T-helper 2 cell (primary cell): ENCODE measurements at regions not wholly inside any gene's neighbourhood (a gene's known extent, or its start where the extent isn't known, plus 50 kb on each side); places are given as distances from the start of the nearest gene placed in this dataset.
A peak's percentile ranks its signal among the peaks of the same experiment; 100 is the strongest.

ENCODE experiments used
- DNase-seq, 5 experiments: peaks; one replicate each; pipeline versions ENCODE4 v3.0.0 to v3.0.0-alpha.2; 2012 to 2022

- DNase-seq = peak in 1 of 5 experiments; percentile 63
These were observed 234.1 kb downstream of the CPE start for GRCh38 chr4:165612936-165613335.

- no peak for DNase-seq
These were observed 234.8 kb downstream of the CPE start for GRCh38 chr4:165613581-165613980.

GRCh38 chr4:165620913-165621312 lies 242.1 kb downstream of the CPE start:
- no peak for DNase-seq

GRCh38 chr4:165621983-165622382 lies 243.2 kb downstream of the CPE start:
- DNase-seq = peak in 1 of 5 experiments; percentile 6

- DNase-seq = no peak
These were observed 246.5 kb downstream of the CPE start for GRCh38 chr4:165625281-165625680.

- no peak for DNase-seq
These were observed 246.7 kb upstream of the TLL1 start for GRCh38 chr4:165626316-165626715.

DNA sequence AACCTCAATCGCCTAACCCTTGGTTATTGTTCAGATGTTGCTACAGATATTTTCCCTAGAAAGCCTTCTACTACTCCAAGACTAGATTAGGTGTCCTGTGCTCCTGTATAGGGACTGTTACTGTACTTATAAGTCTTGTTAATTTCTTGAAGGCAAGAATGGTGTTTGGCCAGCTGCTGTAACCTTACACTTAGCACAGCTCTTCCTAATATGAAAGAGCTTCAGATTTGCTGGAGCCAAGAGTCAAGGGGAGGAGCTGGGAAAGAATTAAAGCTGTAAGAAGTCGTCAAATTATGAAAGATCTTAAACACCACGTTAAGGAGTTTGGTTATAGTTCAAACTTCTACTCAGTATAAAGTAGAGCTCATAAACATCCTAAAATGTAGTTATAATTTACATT lies 245.9 kb upstream of the TLL1 start:
- DNase-seq = no peak

DNA sequence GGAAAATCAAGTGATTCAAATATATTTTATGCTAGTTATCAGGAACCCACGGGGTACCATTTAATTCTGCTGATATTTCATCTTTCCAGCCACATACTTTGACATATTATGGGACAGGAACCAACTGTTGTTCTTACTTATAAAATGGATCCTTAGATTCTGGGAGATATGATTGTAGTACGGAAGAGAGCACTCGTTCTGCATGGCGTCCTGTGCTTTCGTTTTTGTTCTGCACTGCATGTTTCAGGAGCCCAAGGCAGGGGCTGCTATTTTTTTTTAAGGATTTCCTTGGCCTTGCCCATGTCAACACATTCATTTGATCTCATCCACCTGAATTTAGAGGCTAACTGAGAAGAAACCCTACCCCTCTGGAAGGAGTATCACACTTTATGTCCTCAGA lies 245.5 kb upstream of the TLL1 start:
- DNase-seq = no peak

DNA sequence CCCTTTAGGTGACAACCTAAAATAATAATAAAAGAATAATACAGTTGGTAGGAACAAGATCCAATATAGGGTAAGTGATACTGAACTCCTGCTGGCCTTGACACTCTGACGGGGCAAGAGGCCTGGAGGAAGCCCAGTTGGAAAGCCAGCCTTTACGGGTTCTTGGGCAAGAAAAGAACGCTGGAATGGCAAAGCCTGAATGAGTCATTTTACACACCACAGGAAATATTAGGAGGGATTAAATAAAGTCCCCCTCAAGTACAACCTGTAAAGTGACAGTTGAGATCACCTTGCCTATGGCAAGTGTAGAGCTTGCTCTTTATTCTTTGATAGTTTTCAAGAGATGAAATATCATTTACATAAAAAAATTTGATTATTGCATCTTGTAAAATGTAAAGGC lies 244.5 kb upstream of the TLL1 start:
- DNase-seq = no peak

DNA sequence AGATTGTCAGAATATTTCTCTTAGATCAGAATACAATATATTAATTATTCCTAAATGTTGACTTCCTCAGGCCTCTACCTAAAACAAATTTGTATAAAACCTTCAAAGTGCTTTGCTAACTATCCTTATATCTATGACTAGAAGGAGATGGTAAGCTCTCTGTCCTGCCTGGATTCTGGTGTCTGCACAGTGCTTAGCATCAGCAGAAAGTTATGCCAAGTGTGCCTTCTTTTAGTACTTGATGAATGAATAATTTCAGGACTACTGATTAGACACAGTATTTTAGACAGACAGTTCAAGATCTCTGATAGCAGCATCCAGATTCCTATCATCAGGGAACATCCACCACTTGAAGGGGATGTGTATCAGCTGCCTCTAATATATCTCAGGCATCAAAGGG lies 242.4 kb upstream of the TLL1 start:
- DNase-seq = no peak

DNA sequence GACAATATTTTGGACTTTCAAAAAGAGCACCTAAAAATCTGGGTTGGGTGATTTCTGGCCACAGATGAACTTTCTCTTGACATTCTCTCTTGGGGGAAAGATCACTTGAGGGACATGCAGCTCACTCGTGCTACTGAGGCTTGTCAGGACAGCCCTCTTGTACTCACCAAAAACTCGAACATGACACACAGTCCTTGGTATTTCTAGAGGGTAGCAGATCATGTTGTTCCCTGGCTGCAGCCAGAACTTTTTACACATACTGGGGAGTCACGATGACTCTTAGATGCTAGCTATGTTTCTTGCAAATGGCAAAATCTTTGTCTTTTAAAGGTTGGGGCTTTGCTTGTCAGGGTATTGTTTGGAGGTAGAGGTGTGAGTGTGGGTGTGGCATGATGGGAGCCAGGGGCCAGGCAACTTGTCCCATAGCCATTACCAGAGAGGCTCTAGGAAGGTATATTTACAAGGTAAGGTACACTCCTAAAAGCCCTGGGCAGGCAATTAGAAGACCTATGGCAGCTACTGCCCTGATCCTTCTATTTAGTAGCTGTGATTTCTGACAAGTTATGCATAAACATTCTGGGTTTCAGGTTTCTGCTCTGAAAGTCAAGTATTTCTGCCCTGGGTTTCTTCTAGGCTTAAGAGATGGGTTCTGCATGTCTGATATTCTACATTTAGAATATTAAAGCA lies 241.7 kb upstream of the TLL1 start:
- DNase-seq = no peak

DNA sequence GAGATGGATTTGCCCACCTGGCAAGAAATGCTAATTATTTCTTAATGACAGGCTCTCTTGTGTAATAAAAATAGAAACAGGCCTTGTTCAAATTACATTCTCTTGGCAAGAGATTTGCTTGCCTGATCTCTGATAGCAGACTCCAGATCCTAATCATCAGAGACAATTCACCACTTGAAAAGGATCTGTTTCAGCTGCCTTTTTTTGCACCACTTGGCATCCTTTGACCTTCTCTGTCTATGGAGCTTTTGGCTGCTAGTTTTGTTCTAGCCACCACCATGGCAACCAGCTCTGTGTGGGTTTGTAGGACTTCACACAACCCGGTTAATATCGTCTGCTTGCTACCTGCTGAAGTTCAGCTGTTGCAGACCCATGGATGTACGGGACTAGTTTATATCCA lies 241.1 kb upstream of the TLL1 start:
- DNase-seq = no peak

GRCh38 chr4:165634766-165635165 lies 238.3 kb upstream of the TLL1 start:
- no peak for DNase-seq

DNA sequence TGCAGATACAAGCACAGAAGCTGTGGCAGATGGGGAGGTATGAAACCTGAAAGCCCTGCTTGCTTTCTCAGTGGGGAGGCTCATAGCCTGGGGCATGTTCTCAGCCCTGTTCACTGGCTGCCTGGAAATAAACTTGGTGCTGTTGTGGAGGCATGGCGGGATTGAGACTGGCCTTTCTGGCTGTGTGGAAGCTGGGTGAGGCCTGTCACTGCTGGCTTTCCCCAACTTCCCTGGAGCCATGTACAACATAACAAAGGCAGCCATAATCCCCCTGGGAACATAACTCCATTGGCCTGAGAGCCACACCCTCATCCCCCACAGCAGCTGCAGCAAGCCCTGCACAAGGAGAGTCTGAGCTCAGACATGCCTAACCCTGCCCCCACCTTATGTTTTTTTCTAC lies 237.7 kb upstream of the TLL1 start:
- DNase-seq = no peak

GRCh38 chr4:165635951-165636350 lies 237.1 kb upstream of the TLL1 start:
- DNase-seq = no peak

- no peak for DNase-seq
These were observed 221.1 kb upstream of the TLL1 start for GRCh38 chr4:165651901-165652300.

- DNase-seq = no peak
These were observed 218.5 kb upstream of the TLL1 start for GRCh38 chr4:165654556-165654955.

DNA sequence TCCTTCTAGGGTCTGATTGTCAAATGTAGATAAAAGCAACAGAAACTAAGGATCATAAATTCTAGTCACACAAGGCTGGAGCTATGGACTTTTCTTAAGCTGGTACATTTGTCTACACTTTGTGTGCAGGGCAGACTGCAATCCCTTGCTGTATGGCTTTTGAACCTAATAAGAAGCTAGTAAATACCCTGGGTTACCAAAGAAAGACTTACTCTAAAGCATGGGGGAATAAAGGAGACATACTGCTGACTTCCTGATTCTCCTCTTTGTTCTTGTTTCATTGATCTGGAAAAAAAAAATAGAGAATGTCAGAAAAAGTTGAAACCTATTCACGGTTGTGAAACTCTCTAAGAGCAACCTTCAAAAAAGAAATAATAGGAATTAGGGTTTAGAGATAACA lies 216.6 kb upstream of the TLL1 start:
- no peak for DNase-seq

DNA sequence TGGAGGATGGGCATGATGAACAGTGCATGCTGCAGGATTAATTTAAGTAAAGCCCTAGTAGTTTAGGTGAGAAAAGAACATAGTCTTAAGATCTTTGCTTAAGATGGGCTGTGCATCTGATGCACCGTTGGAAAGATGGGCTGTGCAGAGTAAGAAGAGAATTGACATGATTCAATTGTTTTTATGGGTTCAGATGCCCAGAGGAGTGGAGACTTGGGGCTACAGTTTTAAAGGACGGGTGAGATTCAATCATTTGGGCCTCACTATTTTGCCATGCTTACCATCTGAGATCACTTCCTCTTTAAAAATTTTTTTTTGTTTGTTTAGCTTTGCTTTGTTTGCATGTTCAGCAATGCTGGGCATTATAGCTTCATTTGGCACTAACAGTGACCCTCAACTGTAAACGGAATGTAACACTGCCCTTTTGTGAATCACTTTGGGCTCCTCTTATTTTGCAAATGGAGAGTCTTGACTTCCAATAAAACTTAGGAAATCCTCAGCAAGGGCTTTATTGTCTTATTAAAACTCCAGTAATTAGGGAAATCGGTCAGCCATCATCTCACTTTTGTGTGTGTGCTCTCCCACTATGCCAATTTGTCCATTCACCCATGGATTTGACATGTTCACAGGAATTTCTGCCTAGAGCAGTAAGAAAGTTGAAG lies 216.1 kb upstream of the TLL1 start:
- no peak for DNase-seq

- DNase-seq = no peak
These were observed 210.7 kb upstream of the TLL1 start for GRCh38 chr4:165662341-165662740.

DNA sequence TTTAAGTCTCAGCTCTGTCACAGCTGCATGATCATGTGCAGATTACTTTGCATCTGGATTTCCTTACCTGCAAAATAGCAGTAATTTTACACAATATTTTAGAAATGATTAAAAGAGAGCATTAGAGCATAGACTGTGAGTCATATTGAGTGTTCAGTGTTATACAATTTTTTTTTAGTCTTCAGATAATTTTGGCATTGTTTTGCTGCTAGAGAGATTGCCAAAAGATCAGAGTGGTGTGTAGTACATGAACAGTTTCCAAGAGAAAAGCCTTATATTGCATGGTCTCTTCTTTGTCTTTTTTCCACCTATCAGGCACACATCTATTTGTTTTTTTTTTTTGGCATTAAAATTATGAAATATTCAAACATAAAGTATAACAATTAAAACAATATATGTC lies 209.6 kb upstream of the TLL1 start:
- DNase-seq = no peak

GRCh38 chr4:165666836-165667235 lies 206.2 kb upstream of the TLL1 start:
- DNase-seq = no peak

GRCh38 chr4:165667969-165668368 lies 205.1 kb upstream of the TLL1 start:
- DNase-seq = no peak

- DNase-seq = no peak
These were observed 204.3 kb upstream of the TLL1 start for GRCh38 chr4:165668694-165669093.

- DNase-seq = no peak
These were observed 196.0 kb upstream of the TLL1 start for GRCh38 chr4:165677081-165677480.
